KMS-11 (cell line): ENCODE measurements at regions not wholly inside any gene's neighbourhood (a gene's known extent, or its start where the extent isn't known, plus 50 kb on each side); places are given as distances from the start of the nearest gene placed in this dataset.

ENCODE experiments used
- H2AFZ ChIP-seq: fragments of 200-600 bp; sonication (generic); 2 replicates; pipeline ENCODE4 v1.6.1; 2016; ENCODE audit warnings: antibody characterized with exemption, mixed run types, low read depth
- H3K27ac ChIP-seq: fragments of 200-600 bp; sonication (generic); 2 replicates; pipeline ENCODE4 v1.6.1; 2016; ENCODE audit warnings: mild to moderate bottlenecking, mixed run types
- H3K27me3 ChIP-seq: fragments of 200-600 bp; sonication (generic); 2 replicates; pipeline ENCODE4 v1.6.1; 2017; ENCODE audit warnings: mild to moderate bottlenecking, low read depth, mixed run types, moderate library complexity; ENCODE audit not compliant: insufficient read depth
- H3K36me3 ChIP-seq: fragments of 200-600 bp; sonication (generic); 2 replicates; pipeline ENCODE4 v1.6.1; 2017; ENCODE audit warnings: mild to moderate bottlenecking, mixed run types; ENCODE audit not compliant: insufficient read depth
- H3K4me1 ChIP-seq: fragments of 200-600 bp; sonication (generic); 2 replicates; pipeline ENCODE4 v1.6.1; 2016; ENCODE audit warnings: mild to moderate bottlenecking, low read depth, mixed run types; ENCODE audit not compliant: poor library complexity, severe bottlenecking
- H3K4me2 ChIP-seq: fragments of 200-600 bp; sonication (generic); 2 replicates; pipeline ENCODE4 v1.7.0; 2016; ENCODE audit warnings: mild to moderate bottlenecking, mixed run types
- H3K4me3 ChIP-seq: fragments of 200-600 bp; sonication (generic); IDR thresholded peaks from 2 replicates; pipeline ENCODE4 v1.6.1; 2017; ENCODE audit warnings: low read depth, low read length, mixed read lengths; ENCODE audit not compliant: insufficient read depth
- H3K79me2 ChIP-seq: fragments of 200-600 bp; sonication (generic); 2 replicates; pipeline ENCODE4 v1.6.1; 2016; ENCODE audit warnings: low read depth, mixed run types; ENCODE audit not compliant: insufficient read depth
- H3K9ac ChIP-seq: fragments of 200-600 bp; sonication (generic); 2 replicates; pipeline ENCODE4 v1.6.1; 2016; ENCODE audit warnings: mild to moderate bottlenecking, mixed run types
- H4K20me1 ChIP-seq: fragments of 200-600 bp; sonication (generic); 2 replicates; pipeline ENCODE4 v1.6.1; 2016; ENCODE audit warnings: mild to moderate bottlenecking, mixed run types; ENCODE audit not compliant: insufficient read depth
- CTCF ChIP-seq: fragments of 200-600 bp; sonication (generic); conservative IDR thresholded peaks from 2 replicates; pipeline ENCODE4 v1.6.1; 2017; ENCODE audit warnings: low read depth, mild to moderate bottlenecking, antibody characterized with exemption, low read length, moderate library complexity, mixed read lengths

- H3K9ac ChIP-seq = no peak overlapping the region
Measured at GRCh38 chr11:36774603-36775002, 176.6 kb upstream of the RAG2 start.

GRCh38 chr11:36763187-36763586 is 165.2 kb upstream of the RAG2 start:
- Histone ChIP-seq H3K4me2 (no peak overlapping the region), H3K9ac (no peak overlapping the region), H4K20me1 (no peaks in the 10 kb centered on the region), H3K79me2 (no peaks in the 10 kb centered on the region), H3K4me3 (no peak overlapping the region), H3K27ac (no peak overlapping the region), H3K27me3 (no peaks in the 10 kb centered on the region), H3K4me1 (no peaks in the 10 kb centered on the region), H3K36me3 (no peaks in the 10 kb centered on the region), H2AFZ (no peak overlapping the region)
- TF ChIP-seq CTCF = no peak

More at GRCh38 chr11:36774603-36775002, 176.6 kb upstream of the RAG2 start:
- Histone ChIP-seq H4K20me1 (no peaks in the 10 kb centered on the region), H3K27ac (no peak overlapping the region), H3K4me2 (no peak overlapping the region), H3K79me2 (no peaks in the 10 kb centered on the region), H3K4me1 (no peaks in the 10 kb centered on the region), H2AFZ (no peak overlapping the region), H3K4me3 (no peak overlapping the region), H3K27me3 (no peaks in the 10 kb centered on the region), H3K36me3 (no peaks in the 10 kb centered on the region)
- TF ChIP-seq CTCF = no peak

GRCh38 chr11:36757075-36757474 is 159.0 kb upstream of the RAG2 start:
- H3K4me1 ChIP-seq = no peaks in the 10 kb centered on the region
- no peaks in the 10 kb centered on the region for H3K79me2 ChIP-seq
- H3K4me2 ChIP-seq = no peak overlapping the region
- no peak overlapping the region for H3K9ac ChIP-seq
- H2AFZ ChIP-seq = no peak overlapping the region
- no peaks in the 10 kb centered on the region for H4K20me1 ChIP-seq
- no peaks in the 10 kb centered on the region for H3K27me3 ChIP-seq
- no peak overlapping the region for H3K4me3 ChIP-seq
- H3K36me3 ChIP-seq = no peaks in the 10 kb centered on the region
- H3K27ac ChIP-seq = no peak overlapping the region
- no peak for TF ChIP-seq CTCF

- Histone ChIP-seq H3K36me3 (no peaks in the 10 kb centered on the region), H4K20me1 (no peaks in the 10 kb centered on the region), H3K4me1 (no peaks in the 10 kb centered on the region), H3K4me2 (no peak overlapping the region), H3K27ac (no peak overlapping the region), H3K9ac (no peak overlapping the region), H3K4me3 (no peak overlapping the region), H3K79me2 (no peaks in the 10 kb centered on the region), H3K27me3 (no peaks in the 10 kb centered on the region), H2AFZ (no peak overlapping the region)
- TF ChIP-seq CTCF = no peak
Measured at GRCh38 chr11:36753960-36754359, 155.9 kb upstream of the RAG2 start.

GRCh38 chr11:36751996-36752395 is 154.0 kb upstream of the RAG2 start:
- Histone ChIP-seq H3K4me2 (no peak overlapping the region), H3K4me3 (no peak overlapping the region)
- TF ChIP-seq CTCF = no peak

More at GRCh38 chr11:36751996-36752395, 154.0 kb upstream of the RAG2 start:
- Histone ChIP-seq H3K36me3 (no peaks in the 10 kb centered on the region), H3K27ac (no peak overlapping the region), H3K9ac (no peak overlapping the region), H3K79me2 (no peaks in the 10 kb centered on the region), H2AFZ (no peak overlapping the region), H4K20me1 (no peaks in the 10 kb centered on the region), H3K4me1 (no peaks in the 10 kb centered on the region), H3K27me3 (no peaks in the 10 kb centered on the region)
